Upper lobe of left lung (tissue), 6 donors: ENCODE measurements at regions not wholly inside any gene's neighbourhood (a gene's known extent, or its start where the extent isn't known, plus 50 kb on each side); places are given as distances from the start of the nearest gene placed in this dataset.

Experiments
- ATAC-seq, 2 donors: fragments of 200-7000 bp; cut with Tn5 transposase; one replicate each; pipeline ENCODE4 v1.9.1; 2022; ENCODE audit warnings: mild to moderate bottlenecking in 2 of 2, moderate library complexity in 2 of 2; ENCODE audit not compliant: low FRiP score in 2 of 2
- DNase-seq, 2 donors: peaks; one replicate each; pipeline ENCODE4 v3.0.0-alpha.2; 2019 to 2020
- H3K27ac ChIP-seq, 4 donors: fragments of 200-600 bp; sonication (generic); one replicate each; pipeline ENCODE4 v1.5.1; 2016 to 2019
- H3K27me3 ChIP-seq, 4 donors: fragments of 200-600 bp; sonication (generic); one replicate each; pipeline ENCODE4 v1.5.1; 2017 to 2019
- H3K36me3 ChIP-seq, 4 donors: fragments of 200-600 bp; sonication (generic); one replicate each; pipeline ENCODE4 v1.5.1; 2016 to 2019
- H3K4me1 ChIP-seq, 4 donors: fragments of 200-600 bp; sonication (generic); one replicate each; pipeline ENCODE4 v1.5.1; 2018 to 2019
- H3K4me3 ChIP-seq, 4 donors: fragments of 200-600 bp; sonication (generic); one replicate each; pipeline ENCODE4 v1.5.1; 2017 to 2019; ENCODE audit warnings: mild to moderate bottlenecking in 2 of 4, moderate library complexity in 1 of 4
- H3K9me3 ChIP-seq, 4 donors: fragments of 200-600 bp; sonication (generic); one replicate each; pipeline ENCODE4 v1.5.1; 2018 to 2019
- EP300 ChIP-seq, 4 donors: sonication (generic); formaldehyde crosslinking; IDR thresholded peaks; one replicate each; pipeline ENCODE4 v1.5.1; 2017; ENCODE audit warnings: antibody characterized with exemption in 4 of 4, control low read depth in 2 of 4
- POLR2A ChIP-seq, 4 donors: fragments of 450-650 bp; IDR thresholded peaks; one replicate each; pipeline ENCODE4 v1.5.1; 2016 to 2017; ENCODE audit warnings: antibody characterized with exemption in 4 of 4, mild to moderate bottlenecking in 2 of 4
- POLR2AphosphoS5 ChIP-seq, 2 donors: sonication (generic); formaldehyde crosslinking; IDR thresholded peaks; one replicate each; pipeline ENCODE4 v1.5.1; 2017; ENCODE audit warnings: antibody characterized with exemption in 2 of 2
- WGBS, 2 donors: methylation state at CpG; one replicate each; pipeline ENCODE4 v1.1.5; 2017 to 2018; 5-methylcytosine and 5-hydroxymethylcytosine counted together
- TF ChIP-seq, protein P1 (sequence below), 6 experiments: fragments of 450-650 bp in 4 of 6; fragments of 200-600 bp in 2 of 6; sonication (generic) in 2 of 6; IDR thresholded peaks; one replicate each; pipeline ENCODE4 v1.5.1; 2016 to 2019; ENCODE audit warnings: antibody characterized with exemption in 6 of 6
- donor health status: DM: no; HTN: no; CAD: no; lungs with moderate emphysema.
- donor health status: DM: no; HTN: yes; CAD: no; lungs with severe emphysema.

DNA sequence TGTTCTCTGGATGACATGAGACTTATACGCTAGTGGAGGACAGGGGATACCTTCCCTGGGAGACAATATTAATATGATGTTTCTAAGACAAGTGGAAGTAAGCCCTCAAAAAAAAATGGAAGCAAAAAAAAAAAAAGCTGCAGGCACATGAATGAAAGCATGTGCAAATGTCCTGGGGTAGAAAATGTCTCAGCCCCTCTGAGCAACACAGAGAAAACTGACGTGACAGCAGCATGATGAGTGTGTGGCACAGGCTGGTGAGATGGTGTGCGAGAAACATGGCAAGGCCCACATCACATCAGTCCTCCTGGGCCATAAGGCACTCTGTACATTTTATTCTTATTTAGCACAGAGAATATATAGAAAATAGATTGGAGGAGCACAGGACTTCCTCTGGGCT lies 254.7 kb upstream of the PFKP start:
- WGBS, 2 donors = 92 to 97% methylated on average over 3 of the region's 3 CpGs
- Histone ChIP-seq H3K27me3 (no peaks in the 10 kb centered on the region), H3K4me3 (no peak overlapping the region), H3K27ac (no peak overlapping the region), H3K9me3 (no peaks in the 10 kb centered on the region), H3K36me3 (no peaks in the 10 kb centered on the region), H3K4me1 (no peaks in the 10 kb centered on the region)
- TF ChIP-seq EP300 (IDR thresholded peaks at IDR 0.05) (no peak), POLR2A (IDR thresholded peaks at IDR 0.05) (no peak), POLR2AphosphoS5 (IDR thresholded peaks at IDR 0.05) (no peak)
- TF ChIP-seq, protein P1, sequence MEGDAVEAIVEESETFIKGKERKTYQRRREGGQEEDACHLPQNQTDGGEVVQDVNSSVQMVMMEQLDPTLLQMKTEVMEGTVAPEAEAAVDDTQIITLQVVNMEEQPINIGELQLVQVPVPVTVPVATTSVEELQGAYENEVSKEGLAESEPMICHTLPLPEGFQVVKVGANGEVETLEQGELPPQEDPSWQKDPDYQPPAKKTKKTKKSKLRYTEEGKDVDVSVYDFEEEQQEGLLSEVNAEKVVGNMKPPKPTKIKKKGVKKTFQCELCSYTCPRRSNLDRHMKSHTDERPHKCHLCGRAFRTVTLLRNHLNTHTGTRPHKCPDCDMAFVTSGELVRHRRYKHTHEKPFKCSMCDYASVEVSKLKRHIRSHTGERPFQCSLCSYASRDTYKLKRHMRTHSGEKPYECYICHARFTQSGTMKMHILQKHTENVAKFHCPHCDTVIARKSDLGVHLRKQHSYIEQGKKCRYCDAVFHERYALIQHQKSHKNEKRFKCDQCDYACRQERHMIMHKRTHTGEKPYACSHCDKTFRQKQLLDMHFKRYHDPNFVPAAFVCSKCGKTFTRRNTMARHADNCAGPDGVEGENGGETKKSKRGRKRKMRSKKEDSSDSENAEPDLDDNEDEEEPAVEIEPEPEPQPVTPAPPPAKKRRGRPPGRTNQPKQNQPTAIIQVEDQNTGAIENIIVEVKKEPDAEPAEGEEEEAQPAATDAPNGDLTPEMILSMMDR (IDR thresholded peaks at IDR 0.05) = no peak
- DNase-seq (no peak), ATAC-seq (peak in 1 of 2 donors; percentile 37)

DNA sequence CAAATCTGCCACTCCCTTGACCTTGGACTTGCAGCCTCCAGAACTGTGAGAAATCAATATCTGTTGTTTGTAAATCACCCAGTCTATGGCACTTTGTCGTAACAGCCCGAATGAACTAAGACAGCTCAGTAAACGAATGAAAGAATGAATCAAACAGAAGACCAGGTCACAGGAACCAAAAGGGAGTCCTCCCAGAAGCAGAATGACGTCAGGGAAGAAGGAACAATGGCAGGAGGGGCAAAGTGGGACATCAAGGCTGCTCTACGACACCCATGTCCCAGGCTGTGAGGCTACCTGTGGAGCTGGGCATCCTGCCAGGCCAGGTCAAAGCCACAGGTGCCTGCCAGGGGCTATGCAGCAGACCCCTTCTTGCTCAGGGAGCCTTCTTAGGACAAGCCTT lies 267.2 kb upstream of the PFKP start:
- H3K4me3 ChIP-seq = no peak overlapping the region
- 59 to 79% methylated on average over 5 of the region's 5 CpGs for WGBS, 2 donors
- no peaks in the 10 kb centered on the region for H3K4me1 ChIP-seq
- ATAC-seq (no peak), DNase-seq (peak in 1 of 2 donors; percentile 9)
- H3K27me3 ChIP-seq = no peaks in the 10 kb centered on the region
- no peak for TF ChIP-seq EP300 (IDR thresholded peaks at IDR 0.05)
- H3K36me3 ChIP-seq = no peaks in the 10 kb centered on the region
- H3K27ac ChIP-seq = no peak overlapping the region
- H3K9me3 ChIP-seq = peaks cover 0 to 6% (median 0%) of the 10 kb centered on the region in 4 donors

GRCh38 chr10:2798336-2799022 lies 268.9 kb upstream of the PFKP start:
- H3K4me1 ChIP-seq = no peaks in the 10 kb centered on the region
- peaks cover 0 to 6% (median 2%) of the 10 kb centered on the region in 4 donors for H3K9me3 ChIP-seq
- DNase-seq (no peak), ATAC-seq (no peak)
- H3K36me3 ChIP-seq = no peaks in the 10 kb centered on the region
- TF ChIP-seq POLR2A (IDR thresholded peaks at IDR 0.05) = no peak
- no peak for TF ChIP-seq POLR2AphosphoS5 (IDR thresholded peaks at IDR 0.05)
- no peak for TF ChIP-seq EP300 (IDR thresholded peaks at IDR 0.05)
- TF ChIP-seq, protein P1 (IDR thresholded peaks at IDR 0.05) = no peak
- 50 to 58% methylated on average over 4 of the region's 4 CpGs for WGBS, 2 donors
- H3K27ac ChIP-seq = no peak overlapping the region
- no peaks in the 10 kb centered on the region for H3K27me3 ChIP-seq
- H3K4me3 ChIP-seq = no peak overlapping the region

DNA sequence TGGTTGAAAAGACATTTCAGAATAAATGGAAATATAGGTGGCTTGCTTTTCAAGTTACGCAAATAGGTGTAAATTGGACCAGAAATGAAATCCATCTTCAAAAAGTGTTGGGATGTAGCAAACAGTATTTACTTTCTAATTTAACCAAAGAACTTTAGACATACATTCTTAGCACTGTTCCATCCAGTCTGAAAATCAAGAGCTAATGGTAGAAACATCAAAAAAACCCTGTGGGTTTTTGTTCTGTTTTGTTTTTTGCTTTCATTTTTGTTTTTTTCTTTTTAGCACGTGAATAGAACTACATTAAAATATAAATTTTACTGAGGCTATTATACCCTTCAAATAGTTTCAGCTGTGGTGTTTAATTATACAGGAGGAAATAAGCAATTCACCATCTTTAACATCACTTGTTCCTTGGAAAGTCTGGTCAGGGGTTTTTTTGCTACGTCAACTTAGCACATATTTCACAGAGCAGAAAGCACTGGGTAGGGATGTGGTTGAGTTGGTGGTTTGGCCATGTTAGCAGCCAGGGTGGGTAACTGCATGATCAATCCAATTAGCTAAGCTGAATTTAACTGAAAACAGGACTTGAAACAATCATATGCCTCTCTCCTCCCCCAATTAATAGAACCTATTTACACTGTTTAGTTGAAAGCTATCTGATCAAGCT lies 275.4 kb upstream of the PFKP start:
- Histone ChIP-seq H3K9me3 (peaks cover 0 to 6% (median 2%) of the 10 kb centered on the region in 4 donors), H3K36me3 (no peaks in the 10 kb centered on the region), H3K27me3 (no peaks in the 10 kb centered on the region), H3K27ac (no peak overlapping the region), H3K4me1 (no peaks in the 10 kb centered on the region), H3K4me3 (no peak overlapping the region)
- no peak for ATAC-seq
- WGBS, 2 donors = 60 to 74% methylated on average over 3 of the region's 3 CpGs
- TF ChIP-seq POLR2A (IDR thresholded peaks at IDR 0.05) (no peak), POLR2AphosphoS5 (IDR thresholded peaks at IDR 0.05) (no peak), EP300 (IDR thresholded peaks at IDR 0.05) (no peak)
- TF ChIP-seq, protein P1 (IDR thresholded peaks at IDR 0.05) = no peak
- DNase-seq = no peak

DNA sequence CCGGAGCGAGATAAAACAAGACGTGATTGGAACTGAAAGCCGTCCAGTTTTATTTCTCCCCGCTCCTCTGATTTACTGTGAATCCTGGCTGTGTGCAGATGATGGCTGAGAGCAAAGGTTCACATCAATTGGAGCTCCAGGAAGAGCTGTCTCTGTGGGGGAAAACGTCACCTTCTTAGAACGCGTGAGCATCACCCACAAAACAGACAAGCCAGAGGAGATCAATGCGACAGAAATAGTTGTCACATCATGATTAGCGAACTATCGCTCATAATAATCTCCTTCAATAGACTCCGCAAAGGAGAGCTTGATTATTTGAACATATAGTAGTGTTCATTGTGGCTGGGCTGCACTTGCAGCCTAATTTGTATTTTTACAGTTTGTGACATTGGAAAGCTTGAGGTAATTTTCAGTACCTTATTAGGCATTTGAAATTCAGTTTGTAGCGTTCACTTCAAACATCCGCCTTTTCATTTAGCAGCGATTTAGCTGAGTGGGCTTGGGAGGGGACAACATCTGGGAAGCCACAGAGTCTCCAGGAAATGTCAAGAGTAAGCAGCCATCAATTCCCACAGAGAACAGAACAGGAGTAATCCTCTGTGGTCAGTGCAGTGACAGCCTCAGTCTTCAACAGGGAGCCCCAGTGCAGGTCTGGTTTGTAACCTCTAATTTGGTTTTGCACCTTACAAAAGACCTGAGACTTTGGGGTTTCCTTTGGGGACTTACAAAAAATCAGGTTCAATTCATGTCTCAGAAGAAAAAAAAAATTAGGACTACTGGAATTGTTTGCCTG lies 276.8 kb upstream of the PFKP start:
- Histone ChIP-seq H3K27me3 (no peaks in the 10 kb centered on the region), H3K9me3 (peaks cover 0 to 4% (median 0%) of the 10 kb centered on the region in 4 donors), H3K4me1 (no peaks in the 10 kb centered on the region), H3K36me3 (no peaks in the 10 kb centered on the region), H3K27ac (no peak overlapping the region), H3K4me3 (no peak overlapping the region)
- TF ChIP-seq POLR2AphosphoS5 (IDR thresholded peaks at IDR 0.05) = no peak
- TF ChIP-seq, protein P1 (IDR thresholded peaks at IDR 0.05) = no peak
- TF ChIP-seq EP300 (IDR thresholded peaks at IDR 0.05) = no peak
- no peak for TF ChIP-seq POLR2A (IDR thresholded peaks at IDR 0.05)
- DNase-seq = no peak
- no peak for ATAC-seq
- 84 to 85% methylated on average over 15 of the region's 15 CpGs for WGBS, 2 donors
